ENCODE measurements at regions not wholly inside any gene's neighbourhood (a gene's known extent, or its start where the extent isn't known, plus 50 kb on each side); places are given as distances from the start of the nearest gene placed in this dataset.

GRCh38 chr12:88325076-88325815 lies 183.1 kb downstream of the TMTC3 start:
- Mint-ChIP-seq H3K36me3 (ENCODE audit: low read depth) (no peaks in the 10 kb centered on the region), H3K4me1 (no peaks in the 10 kb centered on the region), H3K27ac (no peak overlapping the region), H3K27me3 (no peaks in the 10 kb centered on the region), H3K4me3 (no peak overlapping the region), H3K9me3 (no peaks in the 10 kb centered on the region)
- ChIA-PET CTCF (no interaction called here), POLR2A (no interaction called here)
- no peak for DNase-seq

- H3K27ac Mint-ChIP-seq: no peak overlapping the region
- no peak overlapping the region for H3K4me3 Mint-ChIP-seq
- H3K4me1 Mint-ChIP-seq: no peaks in the 10 kb centered on the region
- no peak for DNase-seq
- no peaks in the 10 kb centered on the region for H3K9me3 Mint-ChIP-seq
- H3K36me3 Mint-ChIP-seq (ENCODE audit: low read depth): no peaks in the 10 kb centered on the region
- ChIA-PET POLR2A (no interaction called here), CTCF (no interaction called here)
- no peaks in the 10 kb centered on the region for H3K27me3 Mint-ChIP-seq
Observed at GRCh38 chr12:88325816-88326189, 183.7 kb downstream of the TMTC3 start.

- H3K4me1 Mint-ChIP-seq: no peaks in the 10 kb centered on the region
- CTCF ChIA-PET: no interaction called here
- H3K27ac Mint-ChIP-seq: no peak overlapping the region
- no peaks in the 10 kb centered on the region for H3K9me3 Mint-ChIP-seq
- no peaks in the 10 kb centered on the region for H3K27me3 Mint-ChIP-seq
- no peaks in the 10 kb centered on the region for H3K36me3 Mint-ChIP-seq (ENCODE audit: low read depth)
- DNase-seq: no peak
- POLR2A ChIA-PET: no interaction called here
- no peak overlapping the region for H3K4me3 Mint-ChIP-seq
Observed at GRCh38 chr12:88327276-88327675, 185.2 kb downstream of the TMTC3 start.

- no peak for DNase-seq
- no peak overlapping the region for H3K27ac Mint-ChIP-seq
- no peak overlapping the region for H3K4me3 Mint-ChIP-seq
- POLR2A ChIA-PET: no interaction called here
- H3K4me1 Mint-ChIP-seq: no peaks in the 10 kb centered on the region
- H3K27me3 Mint-ChIP-seq: no peaks in the 10 kb centered on the region
- no peaks in the 10 kb centered on the region for H3K36me3 Mint-ChIP-seq (ENCODE audit: low read depth)
- H3K9me3 Mint-ChIP-seq: no peaks in the 10 kb centered on the region
- CTCF ChIA-PET: no interaction called here
Observed at GRCh38 chr12:88328090-88328489, 186.0 kb downstream of the TMTC3 start.

DNA sequence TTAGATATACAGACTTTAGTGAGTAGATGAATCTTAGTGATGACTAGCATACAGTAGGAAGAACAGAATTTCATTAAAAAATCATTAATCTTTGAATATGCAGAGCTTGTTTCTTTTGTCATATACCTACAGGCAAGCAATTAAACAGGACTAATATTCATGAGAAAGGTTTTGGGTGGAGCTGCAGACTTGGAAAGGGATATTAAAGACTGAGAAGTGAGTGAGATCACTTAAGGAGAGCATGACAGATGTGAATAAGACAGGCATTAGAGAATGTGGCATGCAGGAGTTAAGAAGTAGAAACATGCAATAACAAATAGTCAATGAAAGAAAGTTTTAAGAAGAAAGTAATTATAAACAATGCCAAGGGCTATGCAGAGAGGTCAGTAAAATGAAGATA lies 187.7 kb downstream of the TMTC3 start:
- no peaks in the 10 kb centered on the region for H3K4me1 Mint-ChIP-seq
- ChIA-PET CTCF (no interaction called here), POLR2A (no interaction called here)
- no peaks in the 10 kb centered on the region for H3K27me3 Mint-ChIP-seq
- H3K4me3 Mint-ChIP-seq: no peak overlapping the region
- no peaks in the 10 kb centered on the region for H3K36me3 Mint-ChIP-seq (ENCODE audit: low read depth)
- no peak overlapping the region for H3K27ac Mint-ChIP-seq
- DNase-seq: no peak
- H3K9me3 Mint-ChIP-seq: no peaks in the 10 kb centered on the region

GRCh38 chr12:88334271-88334670 lies 192.2 kb downstream of the TMTC3 start:
- Mint-ChIP-seq H3K4me3 (no peak overlapping the region), H3K9me3 (no peaks in the 10 kb centered on the region), H3K27ac (no peak overlapping the region), H3K27me3 (no peaks in the 10 kb centered on the region), H3K4me1 (no peaks in the 10 kb centered on the region), H3K36me3 (ENCODE audit: low read depth) (no peaks in the 10 kb centered on the region)
- no peak for DNase-seq
- ChIA-PET CTCF (no interaction called here), POLR2A (no interaction called here)

DNA sequence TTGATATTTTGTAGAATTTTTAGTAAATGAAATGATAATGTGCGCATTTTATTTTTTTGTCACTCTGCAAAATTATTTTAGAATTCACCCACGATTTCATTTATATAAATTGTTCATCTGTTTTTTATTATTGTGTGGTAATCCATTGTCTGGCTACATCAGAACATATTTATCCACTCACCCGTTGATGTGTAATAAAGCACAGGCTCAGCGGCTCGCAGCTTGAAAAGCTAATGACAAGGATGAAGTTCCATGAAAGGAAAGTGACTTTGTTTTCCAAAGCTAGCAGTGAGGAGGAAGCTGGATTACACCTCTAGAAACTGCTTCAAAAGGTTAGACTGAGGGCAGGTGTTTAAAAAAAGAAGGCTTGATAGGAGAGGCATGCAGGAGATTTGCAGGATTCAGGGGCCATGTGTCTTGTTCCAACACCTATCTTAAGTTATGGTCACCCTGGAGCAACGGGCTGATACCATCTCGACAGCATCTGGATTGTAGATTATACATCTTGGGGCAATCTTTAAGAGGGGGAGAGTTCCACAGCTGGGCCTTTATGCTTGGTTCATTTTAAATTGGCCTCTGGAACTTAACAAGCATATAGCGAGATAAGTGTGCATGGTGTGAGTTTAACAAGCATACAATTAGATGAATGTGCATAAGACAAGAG lies 194.1 kb downstream of the TMTC3 start:
- no peaks in the 10 kb centered on the region for H3K4me1 Mint-ChIP-seq
- no peaks in the 10 kb centered on the region for H3K27me3 Mint-ChIP-seq
- DNase-seq: no peak
- ChIA-PET POLR2A (no interaction called here), CTCF (no interaction called here)
- no peaks in the 10 kb centered on the region for H3K9me3 Mint-ChIP-seq
- H3K36me3 Mint-ChIP-seq (ENCODE audit: low read depth): no peaks in the 10 kb centered on the region
- no peak overlapping the region for H3K27ac Mint-ChIP-seq
- no peak overlapping the region for H3K4me3 Mint-ChIP-seq

DNA sequence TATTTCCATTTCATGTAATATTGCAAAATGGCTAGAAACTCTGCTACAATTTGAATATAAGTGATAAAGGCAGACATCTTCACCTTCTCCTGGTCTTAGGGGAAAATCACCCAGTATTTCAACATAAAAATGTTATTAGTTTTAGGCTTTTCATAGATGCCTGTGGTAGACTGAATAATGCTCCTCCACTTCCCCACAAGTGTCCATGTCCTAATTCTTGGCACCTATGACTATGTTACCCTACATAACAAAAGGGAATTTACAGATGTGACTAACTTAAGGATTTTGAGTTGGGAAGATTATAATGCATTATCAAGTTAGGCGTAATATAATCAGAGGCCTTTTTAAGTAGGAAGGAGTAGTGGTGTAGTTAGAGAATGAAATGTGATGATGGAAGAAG lies 196.4 kb downstream of the TMTC3 start:
- ChIA-PET CTCF (no interaction called here), POLR2A (no interaction called here)
- Mint-ChIP-seq H3K27me3 (no peaks in the 10 kb centered on the region), H3K36me3 (ENCODE audit: low read depth) (no peaks in the 10 kb centered on the region), H3K4me3 (no peak overlapping the region), H3K9me3 (no peaks in the 10 kb centered on the region), H3K27ac (no peak overlapping the region), H3K4me1 (no peaks in the 10 kb centered on the region)
- DNase-seq: no peak

DNA sequence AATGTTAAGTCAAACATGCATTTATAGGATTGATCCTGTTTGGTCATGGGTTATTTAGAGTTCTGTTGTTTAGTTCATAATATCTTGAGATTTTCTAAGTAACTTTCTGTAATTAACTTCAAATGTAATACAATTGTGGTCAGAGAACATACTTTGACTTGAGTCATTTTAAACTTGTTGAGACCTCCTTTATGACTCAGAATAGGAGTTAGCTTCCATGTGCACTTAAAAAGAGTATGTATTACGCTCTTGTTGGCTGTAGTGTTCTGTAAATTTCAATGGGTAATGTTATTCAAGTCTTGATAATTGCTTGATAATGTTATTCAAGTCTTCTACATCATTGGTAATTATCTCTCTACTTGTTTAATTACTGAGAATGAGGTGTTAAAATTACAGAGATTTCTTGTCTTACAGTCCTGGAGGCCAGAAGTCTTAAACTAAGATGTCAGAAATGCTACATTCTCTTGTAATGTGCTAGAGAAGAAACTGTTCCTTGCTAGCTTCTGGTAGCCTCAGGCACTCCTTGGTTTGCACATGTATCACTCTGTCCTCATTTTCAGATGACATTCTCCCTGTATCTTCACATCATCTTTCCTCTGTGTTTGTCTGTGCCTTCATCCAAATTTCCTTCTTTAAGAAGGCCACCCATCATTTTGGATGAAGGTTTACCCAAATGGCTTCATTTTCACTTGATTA lies 197.3 kb downstream of the TMTC3 start:
- Mint-ChIP-seq H3K27me3 (no peaks in the 10 kb centered on the region), H3K9me3 (no peaks in the 10 kb centered on the region), H3K4me3 (no peak overlapping the region), H3K27ac (no peak overlapping the region), H3K36me3 (ENCODE audit: low read depth) (no peaks in the 10 kb centered on the region), H3K4me1 (no peaks in the 10 kb centered on the region)
- CTCF ChIA-PET: no interaction called here
- no peak for DNase-seq
- POLR2A ChIA-PET: no interaction called here

- Mint-ChIP-seq H3K36me3 (ENCODE audit: low read depth) (no peaks in the 10 kb centered on the region), H3K27me3 (no peaks in the 10 kb centered on the region), H3K4me3 (no peak overlapping the region), H3K27ac (no peak overlapping the region), H3K4me1 (no peaks in the 10 kb centered on the region), H3K9me3 (no peaks in the 10 kb centered on the region)
- POLR2A ChIA-PET: no interaction called here
- no peak for DNase-seq
- CTCF ChIA-PET: no interaction called here
Observed at GRCh38 chr12:88339966-88340365, 197.9 kb downstream of the TMTC3 start.

DNA sequence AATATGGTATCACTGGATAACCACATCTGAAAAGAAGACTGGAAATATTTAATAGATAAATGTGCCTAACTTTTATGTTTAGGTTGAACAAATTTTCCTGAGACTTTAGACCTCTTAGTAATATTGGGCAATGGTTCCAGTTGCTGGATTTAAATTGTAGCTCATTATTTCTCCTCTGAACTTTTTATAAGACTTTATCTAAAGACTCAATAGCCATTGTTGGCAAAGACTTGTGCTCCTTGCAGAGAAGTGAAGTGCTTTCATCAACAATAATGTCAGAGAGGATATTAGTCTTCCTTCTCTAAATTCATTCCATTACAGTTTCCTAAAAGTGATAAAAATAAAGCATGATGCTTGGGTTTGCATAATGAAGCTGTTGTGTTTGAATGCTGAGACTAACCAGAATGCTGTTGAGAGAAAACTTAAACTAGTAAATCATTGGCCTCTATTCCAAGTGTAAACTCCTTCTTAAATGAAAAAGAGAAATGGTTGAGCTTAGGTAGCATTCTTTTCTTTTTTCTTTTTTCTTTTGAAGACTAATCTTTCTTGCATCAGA lies 200.2 kb downstream of the TMTC3 start:
- CTCF ChIA-PET: no interaction called here

GRCh38 chr12:88351146-88351545 lies 209.0 kb downstream of the TMTC3 start:
- POLR2A ChIA-PET: no interaction called here
- DNase-seq: no peak
- no peaks in the 10 kb centered on the region for H3K4me1 Mint-ChIP-seq

More for the DNA sequence above, 200.2 kb downstream of the TMTC3 start:
- POLR2A ChIA-PET: interaction anchor here (0.7 kb wide), 1 partner anchor 355 kb away, joined by 4 read pairs; no protein-coding TSS in a partner anchor
- H3K9me3 Mint-ChIP-seq: no peaks in the 10 kb centered on the region
- H3K4me3 Mint-ChIP-seq: no peak overlapping the region
- no peaks in the 10 kb centered on the region for H3K4me1 Mint-ChIP-seq
- DNase-seq: no peak
- no peaks in the 10 kb centered on the region for H3K36me3 Mint-ChIP-seq (ENCODE audit: low read depth)
- H3K27me3 Mint-ChIP-seq: no peaks in the 10 kb centered on the region
- H3K27ac Mint-ChIP-seq: no peak overlapping the region

GRCh38 chr12:88354691-88355090 lies 212.6 kb downstream of the TMTC3 start:
- Mint-ChIP-seq H3K4me1 (no peaks in the 10 kb centered on the region), H3K4me3 (no peak overlapping the region), H3K9me3 (peaks cover 2% of the 10 kb centered on the region), H3K27me3 (no peaks in the 10 kb centered on the region), H3K36me3 (ENCODE audit: low read depth) (no peaks in the 10 kb centered on the region), H3K27ac (no peak overlapping the region)
- no peak for DNase-seq
- POLR2A ChIA-PET: no interaction called here
- CTCF ChIA-PET: no interaction called here

More at GRCh38 chr12:88351146-88351545, 209.0 kb downstream of the TMTC3 start:
- Mint-ChIP-seq H3K27ac (no peak overlapping the region), H3K4me3 (no peak overlapping the region), H3K36me3 (ENCODE audit: low read depth) (no peaks in the 10 kb centered on the region), H3K27me3 (peaks cover 3% of the 10 kb centered on the region), H3K9me3 (peaks cover 1% of the 10 kb centered on the region)
- CTCF ChIA-PET: no interaction called here

All from activated CD4-positive, alpha-beta T cell treated with anti-CD3 and anti-CD28 coated beads, Interleukin-2, amount 10 ng/mL, durations not matched to agents 7 days and 5 days (primary cell).